ENCODE measurements at regions not wholly inside any gene's neighbourhood (a gene's known extent, or its start where the extent isn't known, plus 50 kb on each side); places are given as distances from the start of the nearest gene placed in this dataset.

DNA sequence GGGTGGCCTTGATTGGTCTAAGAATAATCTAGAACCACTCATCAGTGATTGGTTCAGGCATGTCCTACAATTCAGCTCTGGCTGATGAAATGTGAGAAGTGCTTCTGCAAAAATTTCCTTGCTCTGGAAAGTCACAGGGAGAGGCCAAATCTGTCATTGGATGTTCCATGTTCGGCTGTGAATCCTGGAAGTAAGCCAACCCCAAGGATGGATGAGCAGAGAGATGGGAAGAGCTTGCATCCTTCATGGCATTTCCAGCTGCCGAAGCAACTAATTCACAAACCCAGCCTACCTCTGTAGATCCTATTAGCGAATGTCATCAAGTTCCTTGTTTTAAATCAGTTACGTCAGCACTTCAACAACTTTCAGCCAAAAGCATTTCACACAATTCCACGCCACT, 187.2 kb upstream of the SOX4 start:
- H3K9me3 ChIP-seq: peaks cover 0 to 8% (median 0%) of the 10 kb centered on the region in 4 donors
- no peak for DNase-seq
- intact Hi-C loops (cut with DNase I; ENCODE audit: low total_unique reads): no loop called here
- no peak for TF ChIP-seq CTCF (IDR thresholded peaks at IDR 0.05)
- no peak for TF ChIP-seq EP300 (IDR thresholded peaks at IDR 0.05)
- no peak for TF ChIP-seq POLR2A (IDR thresholded peaks at IDR 0.05)
- no peak for TF ChIP-seq POLR2AphosphoS5 (IDR thresholded peaks at IDR 0.05)
- no peaks in the 10 kb centered on the region for H3K4me1 ChIP-seq
- H3K36me3 ChIP-seq: no peaks in the 10 kb centered on the region
- WGBS, 5 donors: 85 to 97% (median 93%) methylated on average over 5 of the region's 5 CpGs
- H3K27ac ChIP-seq: no peak overlapping the region
- H3K27me3 ChIP-seq: no peaks in the 10 kb centered on the region
- no peak overlapping the region for H3K4me3 ChIP-seq

DNA sequence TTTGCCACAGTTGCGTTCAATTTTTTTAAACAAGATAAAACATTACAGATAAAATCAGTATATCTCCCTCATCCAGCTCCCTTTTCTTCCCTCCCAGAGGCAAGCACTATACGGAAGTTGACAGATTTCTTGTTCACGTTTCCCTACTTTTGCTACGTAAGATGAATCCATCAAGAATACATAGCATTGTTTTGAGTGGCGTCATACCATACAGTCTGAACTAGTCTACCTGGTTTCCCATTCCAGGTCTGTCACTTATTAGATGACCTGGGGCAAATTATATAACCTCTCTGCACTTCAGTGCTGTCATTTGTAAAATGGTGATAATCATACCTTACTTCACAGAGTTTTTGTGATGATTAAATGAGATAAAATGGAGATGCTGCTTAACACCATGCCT, 184.3 kb upstream of the SOX4 start:
- peaks cover 0 to 8% (median 0%) of the 10 kb centered on the region in 4 donors for H3K9me3 ChIP-seq
- intact Hi-C loops (cut with DNase I; ENCODE audit: low total_unique reads): no loop called here
- WGBS, 5 donors: 94 to 97% (median 95%) methylated on average over 5 of the region's 5 CpGs
- DNase-seq: no peak
- no peaks in the 10 kb centered on the region for H3K36me3 ChIP-seq
- no peak overlapping the region for H3K4me3 ChIP-seq
- H3K27ac ChIP-seq: no peak overlapping the region
- H3K27me3 ChIP-seq: no peaks in the 10 kb centered on the region
- no peaks in the 10 kb centered on the region for H3K4me1 ChIP-seq
- TF ChIP-seq CTCF (IDR thresholded peaks at IDR 0.05) (no peak), EP300 (IDR thresholded peaks at IDR 0.05) (no peak), POLR2AphosphoS5 (IDR thresholded peaks at IDR 0.05) (no peak), POLR2A (IDR thresholded peaks at IDR 0.05) (no peak)

DNA sequence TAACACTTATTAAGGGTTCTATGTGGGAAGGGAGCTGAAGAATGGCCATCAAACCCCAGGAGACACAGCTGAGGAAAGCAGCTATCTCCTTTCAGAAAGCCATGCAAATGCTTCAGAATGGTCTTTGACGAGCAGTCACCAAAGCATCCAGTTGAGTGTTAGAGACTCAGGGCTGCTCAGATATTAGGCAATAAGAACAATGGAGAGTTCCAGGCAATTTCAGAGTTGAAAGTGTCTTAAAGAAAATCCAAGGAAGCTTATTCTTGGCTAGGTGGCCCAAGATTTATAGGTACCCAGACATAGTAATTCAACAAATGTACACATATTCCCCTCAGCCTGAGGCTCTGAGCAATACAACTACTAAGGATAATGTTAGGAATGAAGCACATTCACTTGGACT, 180.1 kb upstream of the SOX4 start:
- no peak for DNase-seq
- Histone ChIP-seq H3K27me3 (no peaks in the 10 kb centered on the region), H3K27ac (no peak overlapping the region), H3K36me3 (no peaks in the 10 kb centered on the region), H3K4me1 (no peaks in the 10 kb centered on the region), H3K4me3 (no peak overlapping the region), H3K9me3 (peaks cover 0 to 8% (median 0%) of the 10 kb centered on the region in 4 donors)
- 79 to 97% (median 94%) methylated on average over 1 of the region's 1 CpG for WGBS, 5 donors
- intact Hi-C loops (cut with DNase I; ENCODE audit: low total_unique reads): no loop called here
- no peak for TF ChIP-seq POLR2AphosphoS5 (IDR thresholded peaks at IDR 0.05)
- no peak for TF ChIP-seq EP300 (IDR thresholded peaks at IDR 0.05)
- no peak for TF ChIP-seq POLR2A (IDR thresholded peaks at IDR 0.05)
- TF ChIP-seq CTCF (IDR thresholded peaks at IDR 0.05): no peak

- 70 to 78% (median 75%) methylated on average over 5 of the region's 5 CpGs for WGBS, 5 donors
- no peak for DNase-seq
- no peak overlapping the region for H3K4me3 ChIP-seq
- H3K36me3 ChIP-seq: no peaks in the 10 kb centered on the region
- no peaks in the 10 kb centered on the region for H3K4me1 ChIP-seq
- no peaks in the 10 kb centered on the region for H3K27me3 ChIP-seq
- TF ChIP-seq POLR2AphosphoS5 (IDR thresholded peaks at IDR 0.05) (no peak), POLR2A (IDR thresholded peaks at IDR 0.05) (no peak), CTCF (IDR thresholded peaks at IDR 0.05) (no peak), EP300 (IDR thresholded peaks at IDR 0.05) (no peak)
- H3K27ac ChIP-seq: no peak overlapping the region
- intact Hi-C loops (cut with DNase I; ENCODE audit: low total_unique reads): no loop called here
- H3K9me3 ChIP-seq: peaks cover 0 to 8% (median 0%) of the 10 kb centered on the region in 4 donors
Observed at GRCh38 chr6:21414065-21414464, 179.5 kb upstream of the SOX4 start.
